Globus pallidus (tissue), 1 donor: ENCODE measurements at regions not wholly inside any gene's neighbourhood (a gene's known extent, or its start where the extent isn't known, plus 50 kb on each side); places are given as distances from the start of the nearest gene placed in this dataset.
A peak's percentile ranks its signal among the peaks of the same experiment; 100 is the strongest.

ENCODE experiments used
- DNase-seq: peaks from one replicate; pipeline ENCODE4 v3.0.0-alpha.2; 2015; ENCODE audit warnings: low spot score

DNA sequence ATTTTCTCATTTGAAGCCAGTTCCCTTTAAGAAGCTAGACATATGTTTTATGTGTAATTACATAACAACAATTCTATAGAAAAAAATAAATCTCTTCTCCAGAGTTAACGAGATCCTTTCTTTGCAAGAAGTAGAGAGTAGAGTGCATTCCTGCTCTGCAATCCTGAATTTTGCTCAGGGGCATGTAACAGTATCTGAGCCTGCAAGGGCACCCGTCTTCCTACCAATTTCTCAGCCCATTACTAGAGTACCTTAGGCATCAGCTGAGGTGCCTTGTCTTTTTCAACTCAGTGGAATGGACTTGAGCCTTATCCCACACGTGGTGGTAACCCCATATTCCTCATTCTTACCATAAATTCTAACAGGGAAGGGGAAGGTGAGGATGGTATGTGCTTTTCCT lies 205.9 kb downstream of the IKZF2 start:
- no peak for DNase-seq

DNA sequence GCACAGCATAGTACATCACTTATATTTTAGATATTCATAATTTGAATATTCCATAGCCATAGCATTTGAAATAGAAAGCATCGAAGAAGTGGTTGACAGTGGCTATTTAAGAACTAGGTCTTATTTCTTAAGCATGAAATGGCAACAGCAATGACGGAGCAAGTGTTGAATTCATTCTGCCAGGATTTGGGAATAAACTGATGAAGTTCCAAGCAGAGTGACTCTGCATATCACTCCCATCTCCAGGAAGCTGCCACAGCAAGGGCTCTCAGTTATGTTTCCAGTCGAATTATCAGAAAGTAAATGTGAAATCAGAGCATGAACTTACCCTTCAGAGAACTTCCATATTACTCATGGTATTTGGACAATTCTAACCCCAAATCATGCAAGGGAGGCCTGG lies 208.1 kb downstream of the IKZF2 start:
- no peak for DNase-seq

DNA sequence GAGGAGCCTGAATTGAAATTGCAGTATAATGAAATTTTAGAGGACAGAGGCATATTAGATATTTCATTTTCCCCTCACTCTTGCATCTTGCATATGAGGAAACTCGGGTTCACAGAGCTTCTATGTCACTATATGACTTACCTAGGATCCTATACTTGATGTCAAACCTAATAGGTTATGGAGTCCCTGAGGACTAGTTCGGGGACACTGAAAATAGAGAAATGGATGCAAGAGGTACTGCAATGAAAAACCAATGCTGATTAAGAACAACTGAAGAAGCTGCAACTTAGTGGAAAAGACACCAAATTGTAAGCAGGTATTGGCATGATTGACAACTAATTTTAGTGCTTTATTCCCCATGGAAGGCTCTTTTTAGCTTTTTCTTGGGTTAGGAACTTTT lies 210.1 kb downstream of the IKZF2 start:
- no peak for DNase-seq

DNA sequence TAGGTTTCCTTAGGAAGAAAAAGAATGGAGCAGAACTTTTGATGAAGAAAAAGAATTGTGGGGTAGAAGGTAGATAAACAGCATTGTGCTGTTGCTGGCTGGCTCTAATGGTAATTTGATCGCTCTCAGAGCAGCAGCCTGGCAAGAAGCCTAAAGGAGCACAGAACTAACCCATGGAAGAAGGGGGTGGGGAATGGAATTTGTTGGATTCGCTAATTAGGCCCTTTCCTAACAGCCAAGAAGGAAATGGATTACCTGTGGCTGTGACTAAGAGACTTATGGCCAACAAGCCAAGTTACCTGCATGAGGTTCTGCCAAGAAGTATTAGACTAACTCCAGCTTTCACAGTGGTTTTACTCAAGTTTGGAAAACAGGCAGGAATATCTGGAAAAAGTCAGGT lies 210.6 kb downstream of the IKZF2 start:
- peak; percentile 26 for DNase-seq

DNA sequence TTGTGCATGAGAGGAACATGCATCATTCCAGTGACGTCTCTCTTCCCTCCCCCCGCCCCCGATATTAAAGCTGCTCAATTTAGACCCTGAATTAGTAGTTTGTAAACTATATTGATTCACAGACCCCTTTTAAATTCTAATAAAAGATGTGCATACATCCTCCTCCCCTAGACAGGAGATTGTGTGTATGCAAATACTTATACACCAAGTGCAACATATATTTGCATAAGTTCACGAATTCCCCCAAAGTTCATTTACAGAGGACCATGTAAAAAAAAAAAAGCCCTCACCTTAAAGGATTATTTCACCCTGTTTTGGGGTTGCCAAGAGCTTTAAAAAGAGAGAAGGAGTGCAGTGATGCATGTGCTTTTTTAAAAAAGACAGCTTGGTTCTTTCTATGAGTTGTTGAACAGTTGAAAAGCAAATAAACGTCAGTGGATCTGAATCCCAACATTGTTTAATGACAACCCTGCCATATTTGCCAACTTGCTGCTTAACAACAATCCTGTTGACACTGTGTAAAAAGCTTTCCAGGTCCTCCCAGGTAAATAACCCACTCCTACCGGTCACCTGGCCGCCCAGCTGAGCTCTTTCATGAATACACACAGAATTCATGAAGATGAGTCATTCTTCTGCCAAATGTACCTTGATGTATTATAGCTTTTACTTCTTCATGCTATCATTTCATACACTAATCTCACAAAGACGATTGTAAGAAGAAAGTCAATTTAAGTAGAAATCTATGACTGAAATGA lies 211.5 kb downstream of the IKZF2 start:
- DNase-seq = no peak

DNA sequence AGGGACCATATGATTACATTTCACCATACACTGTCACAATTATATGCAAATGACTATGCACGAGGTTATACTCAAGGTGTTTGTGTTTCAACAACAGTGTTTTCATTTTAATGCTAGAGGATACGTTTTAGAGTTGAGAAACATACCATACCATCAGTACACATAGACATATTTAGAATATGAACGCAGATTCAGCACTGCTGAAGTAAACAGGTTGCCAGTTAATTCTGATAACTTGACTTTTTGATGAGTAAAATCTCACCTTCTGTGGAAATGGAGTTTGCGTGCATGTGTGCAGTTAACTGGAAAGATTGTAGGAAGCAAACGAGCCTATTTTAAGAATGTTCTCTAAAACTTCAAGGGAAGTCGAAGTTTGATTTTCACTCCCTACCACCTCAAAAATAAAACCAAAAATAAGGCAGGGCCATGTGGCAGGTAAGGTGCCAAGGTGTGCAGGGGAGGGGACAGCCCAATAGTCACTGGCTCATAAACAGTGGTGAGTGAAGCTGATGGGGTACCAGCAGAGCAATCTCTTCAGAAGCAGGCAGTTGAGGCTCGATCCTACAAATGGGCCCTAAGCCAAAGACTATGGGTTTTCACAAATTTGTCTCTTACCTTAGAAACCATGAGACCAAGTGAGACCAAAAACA lies 213.1 kb downstream of the IKZF2 start:
- DNase-seq = no peak

DNA sequence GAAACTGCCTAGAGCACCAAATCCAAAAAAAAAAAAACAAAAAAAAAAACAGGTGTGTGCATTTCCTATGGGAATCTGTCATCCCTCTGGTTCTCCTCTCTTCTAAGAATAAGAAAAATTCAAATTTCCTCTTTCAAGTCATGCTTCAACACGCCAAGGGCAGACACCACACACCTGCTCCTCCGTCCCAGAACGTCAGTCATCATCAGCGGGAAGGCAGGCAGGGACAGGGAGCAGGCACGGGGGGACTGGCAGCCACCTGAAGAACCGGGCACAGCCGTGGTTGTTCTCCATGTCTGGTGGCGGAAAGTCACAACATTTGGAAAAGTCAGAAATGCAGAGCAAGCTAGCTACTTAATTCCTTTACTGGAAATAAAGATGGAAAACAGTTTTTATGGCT lies 214.8 kb downstream of the IKZF2 start:
- DNase-seq = no peak

DNA sequence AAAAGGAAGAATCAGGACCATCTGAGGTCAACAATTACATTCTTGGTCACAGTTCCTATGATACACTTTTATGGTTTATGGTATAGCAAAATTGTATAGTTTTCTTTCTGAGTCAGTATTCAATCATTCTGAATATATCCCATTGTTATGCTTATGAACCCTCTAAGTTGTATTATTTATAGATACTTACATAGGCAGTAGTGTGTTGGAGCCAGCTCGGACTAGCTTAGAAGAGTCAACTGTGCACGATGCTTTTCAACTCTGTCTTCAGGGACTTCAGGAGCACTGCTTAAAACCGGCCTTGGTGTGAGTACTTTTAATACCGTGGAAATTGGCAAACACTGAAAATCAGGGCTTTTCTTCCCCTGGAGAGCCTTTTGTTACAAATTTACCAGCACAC lies 215.7 kb downstream of the IKZF2 start:
- DNase-seq = no peak

DNA sequence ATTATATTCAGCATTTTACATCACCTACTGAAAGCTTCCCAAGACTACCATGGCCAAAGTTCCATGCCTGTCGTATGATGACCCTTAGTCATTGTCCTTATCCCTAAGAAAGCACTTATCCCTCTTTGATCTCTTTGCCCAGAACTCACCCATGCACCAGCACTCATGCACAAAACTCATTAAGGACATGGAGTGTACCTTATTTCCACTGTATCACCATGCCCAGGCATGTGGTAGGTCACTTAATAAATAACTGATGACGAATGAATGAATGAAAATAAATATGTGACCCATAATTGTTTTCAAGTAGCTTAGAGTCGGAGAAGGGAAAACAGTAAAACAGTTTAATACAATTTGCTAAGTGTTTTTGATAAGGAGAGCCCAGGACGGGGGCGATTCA lies 220.1 kb downstream of the IKZF2 start:
- no peak for DNase-seq

DNA sequence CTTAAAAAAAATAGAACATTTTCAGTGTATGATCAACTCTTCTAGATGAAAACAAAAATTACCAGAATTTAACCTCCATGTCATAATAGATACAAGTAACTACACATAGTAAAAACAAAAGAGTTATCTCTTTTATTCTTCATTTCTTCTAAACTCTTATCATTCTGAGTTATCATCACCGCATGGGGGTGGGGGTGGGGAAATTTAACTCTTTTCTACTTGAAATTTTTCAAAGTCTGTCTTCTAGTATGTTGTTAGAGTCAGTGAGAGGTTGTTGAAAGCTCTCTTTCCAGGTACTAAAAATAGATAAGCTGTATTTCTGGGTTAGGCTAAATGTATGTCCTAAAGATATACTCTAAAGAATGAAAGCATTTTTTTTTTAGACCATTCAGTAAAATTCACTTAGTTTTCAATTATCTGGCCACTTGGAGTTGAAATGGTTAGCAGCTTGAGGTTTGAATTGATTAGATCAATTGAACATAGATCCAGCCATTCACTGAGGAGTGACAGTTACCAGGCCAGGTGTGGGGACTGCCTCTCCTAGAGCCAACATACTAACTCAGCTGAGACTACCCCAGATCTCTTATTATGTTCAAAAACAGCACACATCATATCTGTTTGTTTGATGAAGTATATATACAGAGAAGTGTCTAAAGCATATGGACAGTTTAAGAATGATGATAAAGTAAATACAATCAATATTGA lies 220.7 kb downstream of the IKZF2 start:
- no peak for DNase-seq

DNA sequence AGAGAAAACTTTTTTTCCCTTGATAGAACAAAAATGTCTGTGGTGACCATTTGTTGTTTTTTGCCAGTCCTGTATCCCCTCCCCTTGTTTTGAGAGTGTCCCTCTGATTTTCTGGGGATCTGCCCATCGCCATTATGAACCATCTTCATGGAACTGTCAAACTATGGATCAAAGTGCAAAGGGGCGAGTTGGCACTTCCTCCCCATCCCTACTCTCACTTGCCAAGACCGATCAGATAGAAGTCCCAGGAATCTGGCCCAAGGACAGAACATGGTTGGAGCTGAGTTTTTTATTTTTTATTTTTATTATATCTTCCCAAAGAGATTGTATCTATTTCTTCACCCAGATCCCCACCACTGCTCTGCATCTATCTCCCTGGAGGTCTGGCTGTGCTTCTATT lies 221.4 kb downstream of the IKZF2 start:
- DNase-seq = no peak

DNA sequence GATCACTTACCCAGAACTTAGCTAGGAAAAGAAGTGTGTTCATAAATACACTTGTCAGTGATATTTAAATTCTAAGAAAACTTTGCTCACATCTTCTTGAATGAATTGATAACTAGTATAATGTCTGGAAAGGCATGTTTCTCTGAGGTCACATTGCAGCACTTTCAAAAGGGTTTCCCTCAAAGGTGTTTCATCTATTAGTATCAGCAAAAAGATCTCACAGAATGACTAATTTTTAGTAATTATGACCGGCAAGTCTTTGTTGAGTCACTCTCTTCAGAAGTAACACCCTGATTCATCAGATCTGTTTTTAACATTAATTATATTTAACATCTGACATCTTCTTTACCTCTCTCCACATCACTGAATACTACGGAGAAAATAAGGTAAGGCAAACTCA lies 222.3 kb downstream of the IKZF2 start:
- no peak for DNase-seq

DNA sequence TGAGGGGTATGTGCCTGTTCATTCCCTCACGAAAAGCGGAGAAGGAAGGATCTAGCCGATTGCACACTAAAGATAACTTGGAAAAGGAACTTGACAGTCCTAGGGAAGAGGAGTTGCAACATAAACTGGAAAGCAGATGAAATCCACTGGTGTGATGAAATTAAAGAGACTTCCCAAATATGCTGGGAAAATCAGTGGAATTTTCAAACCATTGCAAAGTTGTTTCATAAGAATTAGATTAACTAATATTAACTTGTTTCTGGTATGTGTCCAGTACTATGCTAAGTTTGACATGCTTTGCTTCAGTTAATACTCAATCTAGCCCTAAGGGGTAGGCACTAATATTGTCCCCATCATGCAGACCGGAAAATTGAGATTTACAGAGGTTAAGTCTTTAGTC lies 222.7 kb downstream of the IKZF2 start:
- DNase-seq = no peak

DNA sequence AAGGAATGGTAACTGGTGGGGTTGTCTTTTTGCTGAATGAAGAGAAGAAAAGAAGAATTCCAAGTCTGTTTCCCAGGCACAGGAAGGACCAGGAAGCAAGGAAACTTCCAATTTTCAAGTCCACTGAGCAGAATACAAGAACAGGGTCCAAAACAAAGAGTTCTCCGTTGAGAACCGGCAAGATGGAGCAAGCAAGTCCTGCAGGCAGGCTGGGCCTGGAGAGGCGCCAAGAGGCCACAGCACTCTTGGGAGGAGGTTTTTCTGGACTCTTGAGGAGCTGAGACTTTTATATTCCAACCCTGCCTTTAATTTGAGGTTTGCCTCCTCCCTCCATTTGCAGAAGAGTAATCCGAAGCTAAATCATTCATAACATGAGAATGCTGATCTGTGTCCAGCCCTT lies 224.5 kb downstream of the IKZF2 start:
- DNase-seq = peak; percentile 29

DNA sequence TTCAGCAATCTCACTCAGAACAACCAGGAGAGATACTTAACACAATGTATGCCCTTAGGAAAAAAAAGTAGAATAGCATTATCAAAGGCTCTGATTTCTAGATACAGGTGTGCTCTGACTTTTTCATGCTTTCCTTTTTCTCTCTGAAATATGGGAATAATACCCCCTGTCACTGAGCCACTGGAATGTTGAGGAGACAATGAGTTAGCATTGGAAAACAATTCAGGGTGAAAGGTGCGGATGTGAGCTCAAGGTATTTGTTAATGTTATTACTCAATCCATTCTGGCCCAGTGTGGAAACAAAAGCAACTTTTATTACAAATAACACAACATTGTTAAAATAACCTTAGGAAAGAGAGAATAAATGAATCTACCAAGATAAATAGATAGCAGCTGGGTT lies 228.0 kb downstream of the IKZF2 start:
- no peak for DNase-seq

DNA sequence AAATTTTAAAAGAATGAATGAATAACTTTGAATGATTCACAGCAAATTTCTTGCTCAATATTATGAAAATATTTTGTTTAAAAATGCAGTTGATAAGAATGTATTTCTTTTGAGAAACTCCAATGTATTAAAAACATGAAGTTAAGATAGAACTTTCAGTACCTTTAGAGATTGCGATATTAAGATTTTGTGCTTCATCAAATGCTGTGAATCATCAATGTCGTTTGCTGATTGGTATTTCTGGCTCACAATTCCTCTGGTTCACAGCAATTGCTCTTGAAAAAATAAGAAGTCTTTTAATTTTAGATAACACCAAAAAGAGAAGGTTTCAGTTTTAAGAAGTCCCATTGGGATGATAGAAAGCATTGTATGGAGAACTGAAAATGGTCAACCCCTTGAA lies 228.7 kb downstream of the IKZF2 start:
- no peak for DNase-seq

DNA sequence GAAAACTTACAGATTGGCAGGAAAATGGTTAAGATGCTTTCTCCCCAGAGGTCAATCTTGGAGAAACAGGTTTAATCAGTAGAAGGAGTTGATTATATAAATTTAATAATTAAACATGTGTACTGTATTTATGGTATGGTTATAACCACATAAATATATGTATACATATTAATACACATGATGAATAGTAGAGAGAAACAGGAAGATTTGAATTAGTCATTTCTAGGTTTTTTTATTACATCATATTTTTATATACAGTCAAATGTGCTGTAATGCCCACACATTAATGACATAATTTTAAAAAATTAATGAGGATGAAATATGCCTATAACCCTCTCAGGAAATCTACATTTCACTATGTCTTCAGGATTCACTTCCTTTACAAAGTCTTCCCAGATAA lies 229.7 kb downstream of the IKZF2 start:
- no peak for DNase-seq

DNA sequence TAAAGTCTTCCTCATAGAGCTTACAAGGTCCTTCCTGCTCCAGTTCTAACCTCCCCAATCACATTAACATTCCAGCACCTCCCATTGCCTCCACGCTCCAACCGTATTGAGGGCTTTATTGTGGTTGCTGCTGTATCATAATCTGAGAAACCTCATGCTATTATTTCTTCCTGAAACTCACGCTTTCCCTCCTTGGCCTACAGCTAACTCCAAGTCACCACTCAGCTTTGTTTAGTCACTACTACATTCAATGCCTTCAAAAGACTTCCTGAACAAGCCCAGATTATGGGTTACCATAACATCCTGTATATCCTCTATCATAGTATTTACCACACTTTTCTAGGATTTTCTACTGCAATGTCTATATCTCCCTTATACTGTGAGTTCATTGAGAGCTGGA lies 230.4 kb downstream of the IKZF2 start:
- no peak for DNase-seq

DNA sequence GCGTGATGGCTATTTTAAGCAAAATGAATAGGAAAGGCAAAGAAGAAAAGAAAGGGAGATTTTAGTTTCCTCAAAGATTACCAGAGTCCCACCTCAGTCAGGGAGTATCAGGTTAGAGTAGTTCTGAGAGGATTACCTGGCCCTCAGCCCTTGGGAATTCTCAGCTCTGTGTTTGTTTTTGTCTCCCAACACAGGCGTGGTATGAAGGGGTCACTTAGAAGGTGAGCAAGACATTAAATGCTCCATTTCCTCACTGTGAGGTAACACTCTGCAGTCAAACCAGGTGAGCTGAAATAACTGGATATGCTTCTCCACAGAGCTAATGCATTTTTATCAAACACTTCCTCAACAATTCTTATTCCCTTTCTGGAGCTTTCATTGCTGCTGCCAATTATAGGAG lies 232.2 kb downstream of the IKZF2 start:
- DNase-seq = no peak

DNA sequence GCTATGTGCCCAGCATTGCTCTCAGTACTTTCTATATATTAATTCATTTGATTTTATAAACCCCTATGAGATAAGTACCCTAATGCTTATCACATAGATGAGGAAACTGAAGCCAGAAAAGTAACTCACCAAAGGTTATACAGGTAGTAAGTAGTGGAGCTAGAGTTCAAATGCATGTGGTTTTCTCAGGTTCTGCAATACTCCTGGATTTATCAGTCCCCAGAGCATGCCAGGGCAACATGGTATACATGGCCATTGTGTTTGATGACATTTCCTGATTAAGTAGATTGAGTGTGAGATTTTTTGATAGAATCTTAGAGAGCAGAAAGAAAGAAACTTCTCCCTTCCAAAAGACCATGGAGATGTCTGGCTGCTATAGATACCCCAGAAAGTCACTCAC lies 233.1 kb downstream of the IKZF2 start:
- DNase-seq = no peak

DNA sequence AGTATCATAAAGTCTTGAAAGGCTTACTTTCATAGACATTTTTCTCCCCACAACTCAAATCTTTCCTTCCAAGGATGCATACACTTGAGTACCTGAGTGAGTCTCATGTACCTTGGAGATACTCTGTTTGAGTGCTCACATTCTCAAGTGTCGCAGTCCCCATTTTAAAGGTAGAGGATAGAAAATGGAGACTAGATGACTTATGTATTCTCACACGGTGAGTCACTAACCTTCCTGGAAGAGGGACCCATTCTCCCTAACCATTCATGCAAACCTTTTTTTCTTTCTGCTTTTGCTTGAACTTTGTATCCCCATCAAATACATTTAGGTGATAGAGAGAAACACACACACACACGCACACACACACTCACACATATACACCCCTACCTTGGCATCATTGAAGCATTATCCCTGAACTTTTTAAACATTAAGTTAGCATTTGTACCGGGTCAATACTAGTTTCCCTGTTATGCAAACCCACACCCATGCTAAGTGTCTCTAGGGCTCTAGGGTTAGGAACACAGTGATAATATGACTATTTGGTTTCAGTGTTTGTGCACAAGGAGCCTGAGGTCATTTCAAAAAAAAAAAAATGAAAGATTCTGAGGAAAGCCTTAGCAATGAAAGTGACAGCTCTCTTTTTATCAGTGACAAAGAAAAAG lies 236.2 kb downstream of the IKZF2 start:
- no peak for DNase-seq

DNA sequence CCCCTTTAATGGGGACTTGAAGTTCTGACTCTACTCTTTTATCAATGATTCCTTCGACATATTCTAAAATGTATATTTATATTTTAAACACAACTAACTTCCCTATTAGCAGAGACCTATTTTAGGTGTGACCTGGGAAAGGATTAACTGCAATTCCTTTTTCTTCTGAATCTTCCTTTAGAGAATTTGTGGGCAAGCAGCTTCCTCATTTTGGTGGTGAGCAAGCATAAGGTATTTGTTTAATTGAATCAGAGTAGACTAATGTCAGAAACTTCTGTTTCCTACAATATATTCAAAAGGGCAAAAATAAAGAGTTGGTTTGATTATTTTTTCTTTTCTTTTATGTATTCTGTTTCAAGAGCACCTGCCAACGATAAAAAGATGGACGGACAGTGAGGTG lies 237.0 kb downstream of the IKZF2 start:
- no peak for DNase-seq
